GM19395 (cell line): ENCODE measurements at regions not wholly inside any gene's neighbourhood (a gene's known extent, or its start where the extent isn't known, plus 50 kb on each side); places are given as distances from the start of the nearest gene placed in this dataset.

Experiments used
- ATAC-seq: cut with Tn5 transposase; IDR thresholded peaks from one replicate; pipeline ENCODE4 v1.9.1; 2021; ENCODE audit warnings: mild to moderate bottlenecking, moderate library complexity; ENCODE audit not compliant: unreplicated experiment

DNA sequence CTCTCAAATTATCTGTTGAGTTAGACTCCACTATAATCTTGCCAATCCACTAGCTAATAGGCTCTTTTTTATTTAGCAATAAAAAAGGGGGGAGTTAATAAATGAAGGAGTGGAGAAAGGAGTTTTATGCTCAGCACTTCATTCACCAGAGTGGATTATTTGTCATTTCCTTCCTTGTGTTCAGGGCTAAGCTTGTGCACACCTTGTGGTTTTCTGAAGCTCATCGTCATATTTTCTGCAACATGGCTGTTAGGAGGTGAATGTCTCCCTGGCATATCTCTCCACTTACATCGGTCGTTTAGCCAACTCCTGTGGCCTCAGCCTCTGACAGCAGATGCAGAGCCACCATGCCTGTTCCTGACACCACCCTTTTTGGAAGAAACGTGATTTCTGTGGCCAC lies 83.9 kb upstream of the MTNR1B start:
- ATAC-seq, result no peak

DNA sequence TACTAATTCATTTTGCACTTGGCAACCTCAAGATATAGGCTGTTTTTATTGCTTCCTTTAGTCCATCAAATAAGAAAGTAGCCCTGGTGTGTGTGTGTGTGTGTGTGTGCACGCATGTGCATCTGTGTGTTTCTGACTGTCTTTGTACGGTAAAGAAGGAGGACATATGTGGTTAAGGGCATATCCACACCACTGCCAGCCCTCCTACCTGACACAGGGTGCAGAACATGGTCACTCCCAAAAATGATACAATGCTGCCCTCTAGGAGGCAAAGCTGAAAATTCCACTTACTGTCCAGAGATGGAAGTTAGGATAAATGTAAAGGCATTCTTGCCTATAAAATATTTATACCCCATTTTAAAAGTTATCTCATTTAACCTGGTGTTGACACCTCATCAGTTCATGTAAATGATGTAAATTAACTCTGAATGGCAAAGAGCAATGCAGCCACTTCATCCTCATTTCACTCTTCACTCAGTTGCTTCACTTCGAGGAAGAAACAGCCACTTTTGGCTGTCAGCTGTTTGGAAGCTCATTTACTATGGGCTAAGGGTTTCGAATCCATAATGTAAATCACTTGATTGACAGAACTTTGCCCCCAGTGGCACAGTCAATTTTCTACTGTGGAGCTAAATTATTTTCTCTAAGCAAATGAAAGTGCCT lies 83.1 kb upstream of the MTNR1B start:
- ATAC-seq, result peak; percentile 77

DNA sequence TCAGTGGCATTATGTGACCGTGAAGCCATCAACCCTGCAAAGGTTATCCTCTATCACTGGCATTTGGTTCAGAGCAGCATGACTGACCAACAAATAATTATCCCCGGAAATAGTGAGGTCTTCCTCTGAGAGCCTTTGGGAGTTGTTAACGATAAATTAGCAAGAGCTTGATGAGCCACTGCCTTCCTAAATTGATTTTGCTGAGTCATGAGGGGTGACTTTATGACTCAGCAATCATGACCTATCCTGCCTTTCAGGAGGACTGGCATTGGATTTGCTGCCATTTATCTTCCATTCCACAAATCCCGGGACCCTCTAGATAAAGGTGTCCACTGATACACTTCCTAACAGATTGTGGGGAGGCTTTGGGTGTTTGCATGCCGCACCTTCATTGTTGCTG lies 80.8 kb upstream of the MTNR1B start:
- no peak for ATAC-seq

DNA sequence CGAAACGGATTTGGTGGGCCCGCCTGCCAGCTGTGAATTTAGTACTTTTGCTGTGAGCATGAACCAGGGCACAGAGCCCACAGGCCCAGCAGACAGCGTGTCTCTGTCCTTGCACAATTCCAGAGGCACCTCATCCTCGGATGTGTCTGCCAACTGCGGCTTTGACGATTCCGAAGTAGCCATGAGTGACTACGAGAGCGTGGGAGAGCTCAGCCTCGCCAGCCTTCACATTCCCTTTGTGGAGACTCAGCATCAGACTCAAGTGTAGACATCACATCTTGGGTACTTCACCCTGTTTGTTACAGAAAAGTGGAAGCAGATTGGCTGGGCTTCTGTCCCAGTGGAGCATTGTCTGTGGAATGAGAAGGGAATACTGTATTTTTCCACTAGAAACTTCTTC lies 78.6 kb upstream of the MTNR1B start:
- ATAC-seq, result no peak

DNA sequence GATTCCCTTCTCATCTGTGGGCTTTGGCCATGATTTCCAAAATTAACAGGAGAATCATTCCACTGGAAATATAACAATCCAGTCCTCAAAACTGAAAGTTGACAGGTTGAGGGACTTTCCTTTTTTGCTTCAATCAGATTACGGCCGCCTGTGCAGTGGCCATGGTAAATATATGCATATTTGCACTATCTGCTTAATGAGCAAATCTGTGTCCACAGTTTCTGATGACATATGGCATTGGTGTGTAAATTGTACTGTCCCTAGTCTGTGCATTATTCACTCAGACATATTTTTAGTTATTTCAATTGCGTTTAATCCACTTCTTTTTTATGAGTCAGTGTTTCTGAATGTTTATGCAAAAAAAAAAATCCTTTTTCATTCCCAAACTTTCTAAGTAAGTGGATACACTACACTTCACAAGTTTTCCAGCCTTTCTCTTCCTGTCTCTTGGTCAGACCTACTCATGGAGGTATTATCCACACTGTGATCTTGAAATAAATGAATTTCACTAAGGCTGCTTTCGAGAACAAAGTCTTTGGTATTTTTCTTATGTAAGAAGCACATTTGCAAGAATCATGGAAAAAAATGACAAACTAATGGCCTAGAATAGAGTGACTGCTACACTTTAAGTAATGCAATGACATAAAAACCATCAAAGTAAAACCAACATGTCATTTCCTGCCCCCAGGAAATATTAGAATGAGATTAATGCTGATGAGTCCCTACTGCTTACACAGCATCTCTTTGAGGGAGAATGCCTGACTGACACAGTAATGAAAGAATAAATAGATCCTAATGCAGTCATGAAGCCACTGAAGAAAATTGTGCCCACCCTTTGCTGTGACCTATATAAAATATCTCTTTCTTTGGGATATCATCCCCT lies 76.4 kb upstream of the MTNR1B start:
- no peak for ATAC-seq

DNA sequence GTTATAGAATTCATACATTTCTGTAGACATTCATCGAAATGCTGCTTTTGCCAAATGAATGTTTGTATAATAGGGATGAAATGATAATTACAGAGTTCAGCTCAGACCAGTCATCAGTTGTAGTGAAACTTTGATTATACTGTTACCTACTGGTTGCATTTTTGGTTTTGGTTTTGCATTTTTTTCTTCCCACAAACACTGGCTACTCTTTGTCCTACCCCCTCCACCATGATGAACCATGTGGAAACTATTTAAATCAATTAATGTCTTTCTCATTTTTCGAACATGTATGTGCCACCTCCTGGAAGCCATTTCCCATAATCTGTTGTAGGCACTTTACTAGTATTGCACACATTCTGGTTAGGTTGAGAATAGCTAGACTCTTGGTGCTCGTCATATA lies 75.3 kb upstream of the MTNR1B start:
- ATAC-seq, result no peak

DNA sequence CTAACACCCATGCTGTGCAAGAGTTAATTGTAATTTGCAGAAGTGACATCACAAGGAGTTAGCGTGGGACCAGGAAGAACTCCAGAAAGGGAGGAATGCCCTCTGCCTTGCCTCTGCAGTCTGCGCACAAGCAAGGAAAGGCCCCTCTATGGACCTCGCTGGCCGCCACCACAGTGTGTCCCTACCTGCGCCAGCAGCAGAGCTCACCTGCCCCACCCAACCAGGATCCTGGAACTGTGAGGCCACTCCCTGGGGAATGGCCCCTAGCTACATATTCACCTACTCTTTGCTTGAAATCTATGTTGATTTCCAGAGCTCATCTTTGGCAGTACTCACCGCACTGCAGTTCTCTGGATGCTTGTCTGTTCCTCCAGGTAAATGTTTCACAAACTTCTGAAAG lies 72.0 kb upstream of the MTNR1B start:
- ATAC-seq, result no peak

DNA sequence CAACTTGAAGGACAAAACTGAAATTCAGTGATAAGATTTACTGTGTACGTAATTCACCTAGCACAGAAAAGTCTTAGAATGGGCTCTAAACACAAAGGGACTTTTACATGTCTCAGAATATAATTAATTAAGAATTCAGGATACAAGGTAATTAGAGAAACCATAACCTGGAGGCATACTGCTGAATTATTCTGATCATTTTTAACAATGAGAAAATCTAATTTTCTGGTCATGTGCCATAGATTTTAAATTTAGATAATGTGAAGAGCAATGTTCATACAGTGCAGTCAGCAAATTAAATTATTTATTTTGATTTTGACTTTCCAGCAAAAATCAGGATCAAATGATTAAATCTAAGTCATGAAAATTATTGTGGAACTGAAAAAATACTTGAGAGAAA lies 67.0 kb upstream of the MTNR1B start:
- no peak for ATAC-seq

DNA sequence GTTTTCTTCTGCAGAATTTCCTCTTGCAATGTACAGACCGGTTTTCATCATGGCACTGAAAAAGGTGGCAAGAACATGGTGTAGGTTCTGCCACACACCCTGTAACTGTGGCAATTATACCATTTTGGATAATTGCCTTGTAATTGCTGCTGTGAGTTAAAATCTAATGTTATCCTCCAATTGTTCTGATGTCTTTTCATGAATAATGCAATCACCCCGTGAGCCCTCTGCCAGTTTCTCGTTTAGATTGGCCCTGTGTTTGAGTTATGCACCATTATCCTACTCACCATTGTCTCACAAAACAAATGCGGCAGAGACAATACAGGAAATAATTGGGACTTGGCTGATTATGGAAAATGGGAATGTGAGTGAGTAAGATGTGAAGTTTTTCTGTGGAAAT lies 61.8 kb upstream of the MTNR1B start:
- ATAC-seq, result no peak

DNA sequence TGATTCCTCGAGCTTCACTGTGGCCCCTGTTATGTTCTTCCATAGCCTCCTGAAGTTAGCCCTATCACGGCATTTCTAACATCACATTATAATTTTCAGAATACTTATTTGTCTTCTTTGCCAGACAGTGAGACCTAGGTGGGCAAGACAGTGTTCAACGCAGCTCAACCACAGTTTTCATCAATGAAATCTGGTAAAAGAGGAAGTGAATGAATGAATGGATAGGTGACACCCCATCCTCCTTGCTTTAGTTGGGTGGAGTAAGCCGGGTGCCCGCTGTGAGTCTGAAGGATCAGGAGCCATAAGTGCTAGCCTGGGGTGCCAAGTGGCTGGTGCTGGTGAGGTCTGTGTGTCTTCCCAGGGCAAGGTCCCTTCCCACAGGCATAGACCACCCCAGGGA lies 60.2 kb upstream of the MTNR1B start:
- no peak for ATAC-seq

DNA sequence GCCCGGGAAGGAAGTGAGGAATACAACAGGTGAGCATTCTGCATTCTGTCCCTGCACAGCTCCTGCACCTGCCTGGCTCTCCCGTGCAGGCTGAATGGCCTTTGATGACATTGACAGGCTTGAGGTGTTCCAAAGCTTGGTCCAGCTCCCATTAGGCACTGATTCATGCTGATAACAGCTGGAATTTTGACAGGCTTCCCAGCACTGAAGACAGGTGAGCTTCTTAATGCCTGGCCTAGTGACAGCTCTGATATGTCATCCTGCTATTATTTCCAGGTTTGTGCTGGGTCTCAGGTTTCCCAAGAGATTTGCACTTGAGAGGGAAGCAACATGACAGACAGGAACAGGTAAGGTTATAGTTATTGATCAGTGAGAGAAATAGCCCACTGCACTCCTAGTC lies 58.0 kb upstream of the MTNR1B start:
- no peak for ATAC-seq

DNA sequence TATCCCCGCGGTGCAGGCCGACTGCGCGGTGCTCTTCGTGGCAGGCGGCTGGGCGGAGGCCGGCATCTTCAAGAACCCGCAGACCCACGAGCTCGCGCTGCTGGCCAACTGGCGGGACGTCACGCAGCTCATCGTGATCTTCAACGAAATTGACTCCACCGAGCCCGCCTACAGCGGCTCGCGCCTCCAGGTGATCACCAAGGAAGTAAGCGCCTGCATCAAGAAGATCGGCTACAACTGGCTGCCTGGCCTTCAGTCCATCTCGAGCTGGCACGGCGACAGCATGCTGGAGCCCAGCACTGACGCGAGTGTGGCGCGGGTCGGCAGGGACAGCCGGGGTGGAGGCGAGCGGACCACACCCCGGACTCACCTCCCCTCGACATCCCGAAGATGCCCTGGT lies 53.9 kb upstream of the MTNR1B start:
- no peak for ATAC-seq

DNA sequence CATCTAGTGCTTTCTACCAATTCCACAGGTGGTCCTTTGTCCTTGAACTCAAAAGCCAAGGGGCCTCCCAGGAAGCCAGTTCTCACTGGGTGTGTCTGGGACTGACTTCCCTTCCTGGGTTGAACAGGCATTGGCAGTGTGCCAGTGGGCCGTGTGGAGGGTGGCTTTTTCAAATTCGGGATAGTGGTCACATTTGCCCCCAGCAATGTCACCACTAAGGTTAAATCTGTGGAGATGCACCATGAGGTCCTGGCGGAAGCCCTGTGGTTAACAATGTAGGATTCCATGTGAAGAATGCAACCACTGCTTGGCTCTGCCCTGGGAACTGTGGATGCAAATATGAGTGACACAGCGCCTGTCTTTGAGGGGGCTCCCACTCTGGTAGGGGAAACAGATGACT lies 53.2 kb upstream of the MTNR1B start:
- ATAC-seq, result no peak

DNA sequence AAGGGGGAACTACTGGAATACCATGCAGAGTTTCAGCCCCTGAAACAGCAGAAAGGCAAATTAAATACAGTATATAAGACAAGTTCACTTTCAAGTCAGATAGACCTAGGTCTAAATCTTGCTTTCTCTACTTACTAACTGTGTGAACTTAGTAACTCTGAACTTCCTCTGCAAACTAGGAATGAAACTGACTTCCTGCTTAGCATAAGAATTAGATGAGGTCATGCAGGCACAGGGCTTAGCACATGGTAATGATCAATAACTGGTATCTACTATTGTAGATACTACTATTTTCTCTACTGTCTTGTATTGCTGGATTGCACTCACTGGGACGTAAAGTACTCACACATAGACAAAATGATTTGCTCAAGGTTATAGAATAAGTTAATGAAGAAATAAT lies 51.5 kb upstream of the MTNR1B start:
- no peak for ATAC-seq

DNA sequence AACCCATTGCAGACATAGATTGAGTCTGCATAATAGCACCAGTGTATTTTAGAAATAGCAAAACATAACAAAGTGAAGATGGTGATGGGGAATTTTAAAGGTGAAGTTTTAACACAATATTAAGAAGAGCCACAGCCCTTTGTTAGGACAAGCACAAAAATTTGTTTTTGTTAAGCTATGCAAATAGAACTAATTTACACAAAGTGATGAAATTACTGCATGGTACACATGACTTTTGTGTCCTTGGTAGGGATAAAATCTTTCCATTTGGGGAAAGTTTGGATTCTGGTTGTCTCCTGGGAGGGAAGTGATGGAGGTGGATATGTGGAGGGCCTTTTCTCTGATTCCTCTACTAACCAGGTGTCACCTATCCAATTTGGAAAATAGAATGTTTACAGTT lies 50.4 kb upstream of the MTNR1B start:
- ATAC-seq, result no peak
